ENCODE measurements at regions not wholly inside any gene's neighbourhood (a gene's known extent, or its start where the extent isn't known, plus 50 kb on each side); places are given as distances from the start of the nearest gene placed in this dataset.

DNA sequence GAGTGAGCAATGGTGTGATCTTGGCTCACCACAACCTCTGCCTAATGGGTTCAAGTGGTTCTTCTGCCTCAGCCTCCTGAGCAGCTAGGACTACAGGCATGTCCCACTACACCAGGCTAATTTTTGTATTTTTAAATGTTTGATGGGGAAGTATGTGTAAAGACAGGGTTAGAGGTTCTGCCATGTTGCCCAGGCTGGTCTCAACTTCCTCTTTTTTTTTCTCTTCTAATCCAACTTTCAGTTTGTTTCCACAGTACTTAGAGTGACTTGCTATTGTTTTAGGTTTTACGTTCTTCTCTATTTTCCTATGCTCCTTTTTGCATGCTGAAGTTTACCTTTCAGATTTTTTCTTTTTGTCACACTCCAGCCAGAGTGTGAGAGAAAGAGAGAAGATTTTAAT lies 1433.0 kb downstream of the UQCRFS1 start:
- no peak for DNase-seq (ENCODE audit: low read depth)

DNA sequence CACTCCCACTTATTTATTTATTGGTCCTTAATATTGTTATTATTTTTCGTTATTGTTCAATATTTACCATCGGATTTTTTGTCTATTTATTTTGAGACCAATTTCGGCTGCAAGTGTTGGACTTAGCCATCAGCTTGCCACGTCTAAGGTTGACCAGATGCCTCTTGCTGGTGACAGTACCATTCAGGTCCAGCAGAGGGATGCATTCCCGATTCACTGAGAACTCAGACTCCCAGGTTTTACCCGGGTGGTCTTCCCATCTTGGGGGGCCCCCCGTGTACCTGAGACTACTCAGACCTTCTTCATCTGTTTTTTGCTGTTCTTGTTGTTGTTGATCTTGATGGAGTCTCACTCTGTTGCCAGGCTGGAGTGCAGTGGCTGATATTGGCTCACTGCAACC lies 1435.2 kb downstream of the UQCRFS1 start:
- DNase-seq (ENCODE audit: low read depth) = no peak

DNA sequence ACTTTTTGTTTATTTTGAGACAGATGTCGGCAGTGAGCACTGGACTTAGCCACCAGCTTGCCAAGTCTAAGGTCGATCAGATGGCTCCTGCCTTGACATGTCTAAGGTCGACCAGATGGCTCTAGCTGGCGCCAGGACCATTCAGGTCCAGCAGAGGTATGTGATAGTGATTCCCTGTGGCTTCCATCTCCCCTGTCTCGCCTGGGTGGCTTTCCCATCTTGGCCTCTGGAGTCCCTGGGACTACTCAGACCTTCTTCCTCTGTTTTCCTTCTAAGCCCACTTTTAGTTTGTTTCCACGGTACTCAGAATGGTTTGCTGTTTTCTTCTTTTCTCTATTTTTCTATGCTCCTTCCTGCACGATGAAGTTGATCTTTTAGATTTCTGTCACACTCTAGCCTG lies 1435.7 kb downstream of the UQCRFS1 start:
- DNase-seq (ENCODE audit: low read depth) = no peak

DNA sequence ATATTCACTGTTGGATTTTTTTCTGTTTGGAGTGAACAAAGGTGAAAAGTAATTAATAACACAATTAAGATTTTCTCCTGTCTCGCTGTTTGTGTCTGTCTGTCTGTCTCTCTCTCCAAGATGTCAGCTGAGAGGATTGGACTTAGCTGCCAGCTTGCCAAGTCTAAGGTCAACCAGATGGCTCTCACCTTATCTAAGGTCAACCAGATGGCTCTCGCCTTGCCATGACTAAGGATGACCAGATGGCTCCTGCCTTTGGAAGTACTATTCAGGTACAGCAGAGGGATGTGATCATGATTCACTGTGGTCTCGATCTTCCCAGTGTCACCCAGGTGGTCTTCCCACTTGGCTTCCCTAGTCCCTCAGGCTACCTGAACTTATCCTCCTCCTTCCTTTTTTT lies 1436.4 kb downstream of the UQCRFS1 start:
- DNase-seq (ENCODE audit: low read depth) = no peak

DNA sequence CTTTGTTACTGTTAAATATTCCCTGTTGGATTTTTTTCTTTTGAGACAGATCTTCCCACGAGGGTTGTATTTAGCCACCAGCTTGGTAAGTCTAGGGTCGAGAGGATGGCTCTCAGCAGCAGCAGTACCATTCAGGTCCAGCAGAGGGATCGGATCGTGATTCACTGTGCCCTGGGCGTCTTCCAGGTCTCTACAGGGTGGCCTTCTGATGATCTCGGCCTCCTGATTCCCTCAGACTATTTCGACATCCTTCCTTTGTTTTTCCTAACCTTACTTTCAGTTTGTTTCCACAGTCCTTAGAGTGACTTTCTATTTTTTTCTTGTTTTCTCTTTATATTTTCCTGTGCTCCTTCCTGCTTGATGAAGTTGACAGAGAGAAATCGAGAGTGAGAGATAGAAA lies 1436.9 kb downstream of the UQCRFS1 start:
- DNase-seq (ENCODE audit: low read depth) = peak; percentile 69

DNA sequence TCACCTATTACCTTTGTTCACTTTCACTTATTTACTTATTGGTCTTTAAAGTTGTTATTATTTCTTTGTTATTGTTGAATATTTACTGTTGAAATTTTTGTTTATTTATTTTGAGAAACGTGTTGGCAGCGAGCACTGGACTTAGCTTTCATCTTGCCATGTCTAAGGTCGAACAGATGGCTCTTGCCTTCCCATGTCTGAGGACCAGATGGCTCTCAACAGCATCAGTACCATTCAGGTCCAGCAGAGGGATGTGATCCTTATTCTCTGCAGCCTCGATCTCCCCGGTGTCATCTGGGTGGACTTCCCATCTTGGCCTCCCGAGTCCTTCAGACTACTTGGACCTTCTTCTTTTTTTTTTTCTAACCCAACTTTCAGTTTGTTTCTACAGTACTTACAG lies 1437.6 kb downstream of the UQCRFS1 start:
- DNase-seq (ENCODE audit: low read depth) = no peak

DNA sequence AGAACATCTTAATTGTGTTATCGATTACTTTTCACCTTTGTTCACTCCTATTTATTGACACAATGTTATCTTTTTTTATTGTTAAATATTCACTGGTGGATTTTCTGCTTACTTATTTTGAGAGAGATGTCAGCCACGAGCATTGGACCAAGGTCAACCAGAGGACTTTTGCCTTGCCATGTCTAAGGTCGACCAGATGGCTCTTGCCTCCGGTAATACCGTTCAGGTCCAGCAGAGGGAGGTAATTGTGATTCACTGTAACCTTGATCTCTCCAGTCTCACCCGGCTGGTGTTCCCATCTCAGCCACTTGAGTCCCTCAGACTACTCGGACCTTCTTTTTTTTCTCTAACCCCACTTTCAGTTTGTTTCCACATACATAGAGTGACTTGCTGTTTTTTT lies 1438.1 kb downstream of the UQCRFS1 start:
- DNase-seq (ENCODE audit: low read depth) = no peak

DNA sequence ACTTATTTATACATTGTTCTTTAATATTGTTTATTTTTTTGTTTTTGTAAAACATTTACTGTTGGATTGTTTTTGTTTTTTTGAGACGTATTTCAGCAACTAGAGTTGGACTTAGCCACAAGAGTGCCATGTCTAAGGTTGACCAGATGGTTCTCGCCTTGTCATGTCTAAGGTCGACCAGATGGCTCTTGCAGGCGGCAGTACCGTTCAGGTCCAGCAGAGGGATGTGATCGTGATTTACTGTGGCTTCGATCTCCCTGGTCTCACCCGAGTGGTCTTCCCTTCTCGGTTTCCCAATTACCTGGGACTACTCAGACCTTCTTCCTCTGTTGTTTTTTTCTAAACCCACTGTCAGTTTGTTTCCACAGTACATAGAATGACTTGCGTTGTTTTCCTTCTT lies 1438.6 kb downstream of the UQCRFS1 start:
- no peak for DNase-seq (ENCODE audit: low read depth)

DNA sequence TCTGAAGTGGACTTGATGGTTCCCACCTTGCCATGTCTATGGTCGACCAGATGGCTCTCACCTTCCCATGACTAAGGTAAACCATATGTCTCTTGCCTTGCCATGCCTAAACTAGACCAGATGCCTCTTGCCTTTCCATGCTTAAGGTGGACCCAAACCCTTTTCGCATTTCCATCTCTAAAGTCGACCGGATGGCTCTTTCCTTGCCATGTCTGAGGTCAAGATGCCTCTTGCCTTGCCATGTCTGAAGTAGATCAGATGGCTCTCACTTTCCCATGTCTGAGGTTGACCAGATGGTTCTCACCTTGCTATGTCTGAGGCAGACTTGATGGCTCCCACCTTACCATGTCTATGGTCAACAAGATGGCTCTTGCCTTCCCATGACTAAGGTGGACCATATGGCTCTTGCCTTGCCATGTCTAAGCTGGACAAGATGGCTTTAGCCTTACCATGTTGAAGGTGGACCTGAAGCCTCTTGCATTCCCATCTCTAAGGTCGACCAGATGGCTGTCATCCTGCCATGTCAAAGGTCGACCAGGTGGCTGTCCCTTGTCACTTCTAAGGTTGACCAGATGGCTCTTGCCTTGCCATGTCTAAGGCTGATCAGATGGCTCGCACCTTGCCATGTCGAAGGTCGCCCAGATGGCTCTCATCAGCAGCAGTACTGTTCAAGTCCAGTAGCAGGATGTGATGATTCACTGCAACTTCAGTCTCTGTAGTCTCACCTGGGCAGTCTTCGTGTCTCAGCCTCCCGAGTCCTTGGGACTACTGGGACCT lies 1439.4 kb downstream of the UQCRFS1 start:
- DNase-seq (ENCODE audit: low read depth) = no peak

DNA sequence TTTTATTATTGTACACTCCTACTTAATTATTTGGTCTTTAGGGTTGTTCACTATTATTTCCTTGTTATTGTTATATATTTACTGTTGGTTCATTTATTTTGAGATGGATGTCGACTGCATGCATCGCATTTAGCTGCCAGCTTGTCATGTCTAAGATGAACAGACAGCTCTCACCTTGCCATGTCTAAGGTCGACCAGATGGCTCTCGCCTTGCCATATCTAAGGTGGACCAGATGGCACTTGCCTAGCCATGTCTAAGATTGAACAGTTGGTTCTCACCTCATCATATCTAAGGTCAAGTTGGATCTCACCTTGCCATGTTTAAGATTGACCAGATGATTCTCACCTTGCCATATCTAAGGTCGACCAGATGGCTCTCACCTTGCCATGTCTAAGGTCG lies 1440.9 kb downstream of the UQCRFS1 start:
- DNase-seq (ENCODE audit: low read depth) = no peak

DNA sequence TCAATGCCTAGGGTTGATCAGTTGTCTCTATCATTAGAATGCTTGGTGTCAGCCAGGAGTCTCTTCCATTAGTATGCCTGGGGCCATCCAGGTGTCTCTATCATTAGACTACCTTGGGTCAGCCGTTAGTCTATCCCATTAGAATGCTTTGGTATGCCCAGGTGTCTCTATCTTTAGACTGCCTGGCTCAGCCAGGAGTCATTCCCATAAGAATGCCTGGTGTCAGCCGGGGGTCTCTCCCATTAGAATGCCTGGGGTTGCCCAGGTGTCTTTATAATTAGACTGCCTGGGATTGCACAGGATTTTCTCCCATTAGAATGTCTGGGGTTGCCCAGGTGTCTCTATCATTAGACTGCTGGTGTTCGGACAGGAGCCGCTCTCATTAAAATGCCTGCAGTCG lies 1442.9 kb downstream of the UQCRFS1 start:
- no peak for DNase-seq (ENCODE audit: low read depth)

DNA sequence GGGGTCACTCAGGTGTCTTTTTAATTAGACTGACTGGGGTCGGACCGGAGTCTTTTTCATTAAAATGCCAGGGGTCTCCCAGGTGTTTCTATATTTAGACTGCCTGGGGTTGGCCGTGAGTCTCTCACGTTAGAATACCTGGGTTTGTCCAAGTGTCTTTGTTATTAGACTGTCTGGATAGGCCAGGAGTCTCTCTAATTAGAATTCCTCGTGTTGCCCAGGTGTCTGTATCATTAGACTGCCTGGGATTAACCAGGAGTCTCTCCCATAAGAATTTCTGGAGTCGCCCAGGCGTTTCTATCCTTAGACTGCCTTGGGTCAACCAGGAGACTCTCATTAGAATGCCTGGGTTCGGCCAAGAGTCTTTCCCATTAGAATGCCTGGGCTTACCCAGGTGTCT lies 1445.7 kb downstream of the UQCRFS1 start:
- no peak for DNase-seq (ENCODE audit: low read depth)

DNA sequence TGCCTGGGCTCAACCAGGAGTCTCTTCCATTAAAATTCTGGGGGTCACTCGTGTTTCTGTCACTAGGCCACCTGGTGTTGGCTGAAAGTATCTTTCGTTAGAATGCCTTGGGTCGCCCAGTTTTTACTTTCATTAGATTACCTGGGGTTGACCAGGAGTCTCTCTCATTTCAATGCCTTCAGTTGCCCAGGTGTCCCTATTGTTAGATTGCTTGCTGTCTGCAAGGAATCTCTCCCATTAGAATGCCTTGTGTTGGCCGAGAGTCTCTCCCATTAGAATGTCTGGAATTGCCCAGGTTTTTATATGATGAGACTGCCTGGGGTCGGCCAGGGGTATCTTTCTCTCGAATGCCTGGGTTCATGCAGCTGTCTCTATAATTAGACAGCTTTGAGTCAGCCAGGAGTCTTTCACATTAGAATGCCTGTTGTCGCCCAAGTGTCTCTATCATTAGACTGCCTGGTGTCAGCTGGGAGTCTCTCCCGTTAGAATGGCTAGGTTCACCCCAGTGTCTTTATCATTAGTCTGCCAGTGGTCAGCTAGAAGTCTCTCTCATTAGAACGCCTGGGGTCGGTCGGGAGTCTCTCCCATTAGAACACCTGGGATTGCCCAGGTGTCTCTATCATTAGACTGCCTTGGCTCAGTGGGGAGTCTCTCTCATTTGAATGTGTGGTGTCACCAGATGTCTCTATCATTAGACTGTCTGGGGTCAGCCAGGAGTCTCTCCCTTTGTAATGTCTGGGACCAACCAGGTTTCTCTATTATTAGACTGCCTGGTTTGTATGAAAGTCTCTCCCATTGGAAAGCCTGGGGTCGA lies 1446.8 kb downstream of the UQCRFS1 start:
- DNase-seq (ENCODE audit: low read depth) = no peak

DNA sequence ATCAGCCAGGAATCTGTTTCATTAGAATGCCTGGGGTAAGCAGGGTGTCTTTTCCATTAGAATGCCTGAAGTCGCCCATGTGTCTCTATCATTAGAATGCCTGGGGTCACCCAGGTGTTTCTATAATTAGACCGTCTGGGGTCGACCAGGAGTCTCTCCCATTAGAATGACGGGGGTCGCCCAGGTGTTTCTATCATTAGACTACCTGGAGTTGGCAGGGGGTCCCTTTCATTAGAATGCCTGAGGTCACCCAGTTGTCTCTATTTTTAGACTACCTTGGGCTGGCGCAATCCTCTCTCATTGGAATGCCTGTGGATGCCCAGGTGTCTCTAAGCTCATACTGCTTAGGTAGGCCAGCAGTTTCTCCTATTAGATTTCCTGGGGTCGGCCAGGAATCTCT lies 1447.6 kb downstream of the UQCRFS1 start:
- DNase-seq (ENCODE audit: low read depth) = no peak

DNA sequence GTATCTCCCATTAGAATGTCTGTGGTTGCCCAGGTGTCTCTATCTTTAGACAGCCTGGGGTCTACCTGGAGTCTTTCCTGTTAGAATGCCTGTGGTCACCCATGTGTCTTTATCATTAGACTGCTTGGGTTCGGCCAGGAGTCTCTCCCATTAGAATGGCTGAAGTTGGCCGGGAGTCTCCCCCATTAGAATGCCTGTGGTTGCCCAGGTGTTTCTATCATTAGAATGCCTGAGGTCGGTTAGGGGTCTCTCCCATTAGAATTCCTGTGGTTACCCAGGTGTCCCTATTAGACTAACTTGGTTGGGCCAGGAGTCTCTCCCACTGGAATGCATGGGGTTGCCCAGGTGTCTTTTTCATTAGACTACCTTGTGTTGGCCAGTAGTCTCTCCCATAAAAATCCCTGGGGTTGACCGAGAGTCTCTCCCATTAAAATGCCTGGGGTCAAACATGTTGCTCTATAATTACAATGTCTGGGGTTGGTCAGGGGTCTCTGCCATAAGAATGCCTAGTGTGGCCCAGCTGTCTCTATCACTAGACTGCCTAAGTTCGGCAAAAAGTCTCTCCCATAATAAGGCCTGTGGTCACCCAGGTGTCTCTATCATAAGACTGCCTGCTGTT lies 1448.7 kb downstream of the UQCRFS1 start:
- no peak for DNase-seq (ENCODE audit: low read depth)

DNA sequence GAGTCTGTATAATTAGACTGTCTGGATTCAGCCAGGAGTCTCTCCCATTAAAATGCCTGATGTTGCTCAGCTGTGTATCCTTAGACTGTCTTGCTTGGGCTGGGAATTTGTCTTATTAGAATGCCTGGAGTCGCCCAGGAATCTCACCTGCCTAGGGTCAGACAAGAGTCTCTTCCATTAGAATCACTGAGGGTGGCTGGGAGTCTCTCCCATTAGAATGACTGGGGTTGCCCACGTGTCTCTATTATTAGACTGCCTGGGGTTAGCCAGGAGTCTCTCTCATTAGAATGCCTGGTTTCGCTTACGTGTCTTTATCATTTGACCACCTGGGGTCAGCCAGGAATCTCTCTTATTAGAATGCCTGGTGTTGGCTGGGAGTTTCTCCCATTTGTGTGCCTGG lies 1450.0 kb downstream of the UQCRFS1 start:
- DNase-seq (ENCODE audit: low read depth) = no peak

DNA sequence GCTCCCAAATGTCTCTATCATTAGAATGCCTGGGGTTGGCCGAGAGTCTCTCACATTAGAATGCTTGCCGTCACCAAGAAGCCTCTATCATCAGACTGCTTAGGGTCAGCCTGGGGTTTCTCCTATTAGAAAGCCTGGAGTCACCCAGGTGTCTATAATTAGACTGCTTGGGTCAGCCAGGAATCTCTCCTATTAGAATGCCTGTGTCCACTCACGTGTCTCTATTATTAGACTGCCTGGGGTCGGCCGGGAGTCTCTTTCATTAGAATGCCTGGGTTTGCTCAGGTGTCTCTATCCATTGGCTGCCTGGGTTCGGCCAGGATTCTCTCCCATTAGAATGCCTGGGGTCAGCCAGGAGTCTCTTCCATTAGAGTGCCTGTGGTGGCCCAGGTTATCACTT lies 1453.1 kb downstream of the UQCRFS1 start:
- no peak for DNase-seq (ENCODE audit: low read depth)

DNA sequence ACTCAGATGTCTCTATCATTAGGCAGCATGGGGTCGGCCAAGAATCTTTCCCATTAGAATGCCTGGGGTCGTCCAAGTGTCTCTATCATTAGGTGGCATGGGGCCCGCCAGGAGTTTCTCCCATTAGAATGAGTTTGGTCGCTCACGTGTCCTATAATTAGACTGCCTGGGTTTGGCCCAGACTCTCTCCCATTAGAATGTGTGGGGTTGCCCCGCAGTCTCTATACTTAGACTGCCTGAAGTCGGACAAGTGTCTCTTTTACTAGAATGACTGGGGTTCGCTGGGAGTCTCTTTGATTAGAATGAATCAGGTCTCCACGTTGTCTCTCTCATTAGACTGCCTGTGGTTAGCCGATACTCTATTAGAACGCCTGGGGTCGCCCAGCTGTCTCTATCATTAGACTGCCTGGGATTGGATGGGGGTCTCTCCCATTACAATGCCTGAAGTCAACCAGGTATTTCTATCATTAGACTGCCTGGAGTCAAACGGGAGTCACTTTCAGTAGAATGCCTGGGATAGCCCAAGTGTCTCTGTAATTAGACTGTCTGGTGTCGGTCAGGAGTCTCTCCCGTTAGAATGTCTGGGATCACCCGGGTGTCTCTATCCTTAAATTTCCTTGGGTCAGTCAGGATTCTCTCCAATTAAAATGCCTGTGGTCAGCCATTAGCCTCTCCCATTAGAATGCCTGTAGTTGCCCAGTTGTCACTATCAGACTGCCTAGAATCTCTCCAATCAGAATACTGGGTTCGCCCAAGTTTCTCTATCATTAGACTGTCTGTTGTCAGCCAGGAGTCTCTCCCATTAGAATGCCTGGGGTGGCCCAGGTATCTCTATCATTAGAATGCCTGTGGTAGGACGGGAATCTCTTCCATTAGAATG lies 1454.1 kb downstream of the UQCRFS1 start:
- no peak for DNase-seq (ENCODE audit: low read depth)

DNA sequence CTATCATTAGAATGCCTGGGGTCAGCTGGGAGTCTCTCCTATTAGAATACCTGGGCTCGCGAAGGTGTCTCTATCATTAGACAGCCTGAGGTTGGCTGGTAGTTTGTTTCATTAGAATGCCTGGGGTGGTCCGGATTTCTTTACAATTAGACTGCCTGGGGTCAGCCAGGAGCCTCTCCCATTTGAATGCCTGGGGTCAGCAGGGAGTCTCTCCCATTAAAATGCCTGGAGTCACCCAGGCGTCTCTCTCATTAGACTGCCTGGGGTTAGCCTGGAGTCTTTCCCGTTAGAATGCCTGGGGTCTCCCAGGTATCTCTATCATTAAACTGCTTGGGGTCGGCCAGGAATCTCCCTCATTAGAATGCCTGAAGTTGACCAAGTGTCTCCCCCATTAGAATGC lies 1458.3 kb downstream of the UQCRFS1 start:
- DNase-seq (ENCODE audit: low read depth) = no peak

DNA sequence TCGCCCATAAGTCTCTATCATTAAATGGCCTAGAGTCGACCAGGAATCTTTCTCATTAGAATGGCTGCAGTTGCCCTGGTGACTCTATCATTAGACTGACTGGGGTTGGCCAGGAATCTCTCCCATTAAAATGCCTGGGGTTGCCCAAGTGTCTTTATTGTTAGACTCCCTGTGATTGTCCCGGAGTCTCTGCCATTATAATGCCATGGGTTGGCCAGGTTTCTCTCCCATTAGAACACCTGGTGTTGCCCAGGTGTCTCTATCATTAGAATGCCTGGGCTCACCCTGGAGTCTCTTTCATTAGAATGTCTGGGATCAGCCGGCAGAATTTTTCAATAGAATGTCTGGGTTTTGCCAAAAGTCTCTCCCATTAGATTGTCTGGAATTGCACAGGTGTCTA lies 1459.3 kb downstream of the UQCRFS1 start:
- no peak for DNase-seq (ENCODE audit: low read depth)

DNA sequence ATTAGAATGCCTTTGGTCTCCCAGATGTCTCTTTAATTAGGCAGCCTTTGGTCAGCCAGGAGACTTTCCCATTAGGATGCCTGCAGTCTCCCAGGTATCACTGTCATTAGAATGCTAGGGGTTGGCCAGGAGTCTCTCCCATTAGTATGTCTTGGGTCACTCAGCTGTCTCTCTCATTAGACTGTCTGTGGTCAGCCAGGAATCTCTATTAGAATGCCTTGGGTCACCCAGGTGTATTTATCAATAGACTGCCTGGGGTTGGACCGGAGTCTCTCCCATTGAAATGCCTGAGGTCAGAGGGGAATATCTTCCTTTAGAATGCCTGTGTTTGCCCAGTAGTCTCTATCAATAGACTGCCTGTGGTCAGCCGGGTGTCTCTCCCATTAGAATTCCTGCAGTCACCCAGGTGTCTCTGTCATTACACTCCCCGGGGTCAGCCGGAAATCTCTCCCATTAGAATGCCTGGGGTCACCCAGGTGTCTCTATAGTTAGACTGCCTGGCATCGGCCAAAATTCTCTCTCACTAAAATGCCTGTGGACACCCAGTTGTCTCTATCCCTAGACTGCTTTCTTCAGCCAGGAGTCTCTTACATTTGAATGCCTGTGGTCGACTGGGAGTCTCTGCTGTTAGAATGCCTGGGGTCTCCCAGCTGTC lies 1460.3 kb downstream of the UQCRFS1 start:
- no peak for DNase-seq (ENCODE audit: low read depth)

DNA sequence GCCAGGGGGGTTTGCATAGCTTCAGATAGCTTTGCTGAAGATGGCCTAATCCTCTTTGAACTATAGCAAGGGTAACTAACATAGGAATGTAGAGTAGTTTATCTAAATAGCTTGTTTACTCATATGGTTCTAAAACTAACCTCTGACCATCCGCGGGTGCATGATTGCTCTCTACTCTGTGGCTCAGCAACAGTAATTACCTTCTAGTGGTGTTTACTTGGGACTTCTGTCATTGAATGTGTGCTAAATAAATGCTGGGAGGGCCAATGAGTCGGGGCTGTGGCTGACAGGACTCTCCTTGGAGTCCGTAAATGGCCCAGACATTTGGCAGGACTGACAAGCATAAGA lies 1461.9 kb downstream of the UQCRFS1 start:
- DNase-seq (ENCODE audit: low read depth) = no peak

All from fibroblast of gingiva (primary cell).